Osteoblast (primary cell): ENCODE measurements at regions not wholly inside any gene's neighbourhood (a gene's known extent, or its start where the extent isn't known, plus 50 kb on each side); places are given as distances from the start of the nearest gene placed in this dataset.

Experiments
- DNase-seq: peaks from one replicate; pipeline ENCODE4 v3.0.0; 2011; ENCODE audit warnings: low spot score, mixed read lengths; ENCODE audit not compliant: insufficient read length; ENCODE audit errors: missing footprints
- H2AFZ ChIP-seq: 2 replicates; pipeline ENCODE4 v1.6.0; 2011; ENCODE audit warnings: mild to moderate bottlenecking, low read length
- H3K27ac ChIP-seq: 2 replicates; pipeline ENCODE4 v1.5.1; 2011; ENCODE audit warnings: mild to moderate bottlenecking, low read depth, low read length, moderate library complexity
- H3K27me3 ChIP-seq: 2 replicates; pipeline ENCODE4 v1.6.0; 2012; ENCODE audit warnings: mild to moderate bottlenecking, control low read depth, inconsistent platforms, low read length, moderate library complexity; ENCODE audit not compliant: insufficient read depth
- H3K36me3 ChIP-seq: 2 replicates; pipeline ENCODE4 v1.5.1; 2011; ENCODE audit warnings: mild to moderate bottlenecking, low read length, control low read depth, moderate library complexity; ENCODE audit not compliant: insufficient read depth
- H3K4me1 ChIP-seq: 2 replicates; pipeline ENCODE4 v1.5.1; 2011; ENCODE audit warnings: mild to moderate bottlenecking, low read length, control low read depth, moderate library complexity; ENCODE audit not compliant: insufficient read depth
- H3K4me2 ChIP-seq: 2 replicates; pipeline ENCODE4 v1.6.0; 2011; ENCODE audit warnings: mild to moderate bottlenecking, low read length; ENCODE audit not compliant: insufficient read depth
- H3K4me3 ChIP-seq: fragments of 200-600 bp; sonication (generic); 3 replicates; pipeline ENCODE4 v1.5.1; 2012; ENCODE audit warnings: mild to moderate bottlenecking, low read length, inconsistent platforms; ENCODE audit not compliant: insufficient read depth
- H3K79me2 ChIP-seq: 2 replicates; pipeline ENCODE4 v1.6.0; 2012; ENCODE audit warnings: mild to moderate bottlenecking, low read length, control low read depth, inconsistent platforms; ENCODE audit not compliant: insufficient read depth
- H3K9me3 ChIP-seq: 2 replicates; pipeline ENCODE4 v1.5.1; 2011; ENCODE audit warnings: low read depth, low read length, control low read depth
- H4K20me1 ChIP-seq: 2 replicates; pipeline ENCODE4 v1.6.0; 2012; ENCODE audit warnings: mild to moderate bottlenecking, low read length, control low read depth; ENCODE audit not compliant: insufficient read depth
- TF ChIP-seq, protein P1 (sequence below): IDR thresholded peaks from 2 replicates; pipeline ENCODE4 v1.5.1; 2011; ENCODE audit warnings: mild to moderate bottlenecking, low read depth, low read length, moderate library complexity; ENCODE audit errors: extremely low read depth

DNA sequence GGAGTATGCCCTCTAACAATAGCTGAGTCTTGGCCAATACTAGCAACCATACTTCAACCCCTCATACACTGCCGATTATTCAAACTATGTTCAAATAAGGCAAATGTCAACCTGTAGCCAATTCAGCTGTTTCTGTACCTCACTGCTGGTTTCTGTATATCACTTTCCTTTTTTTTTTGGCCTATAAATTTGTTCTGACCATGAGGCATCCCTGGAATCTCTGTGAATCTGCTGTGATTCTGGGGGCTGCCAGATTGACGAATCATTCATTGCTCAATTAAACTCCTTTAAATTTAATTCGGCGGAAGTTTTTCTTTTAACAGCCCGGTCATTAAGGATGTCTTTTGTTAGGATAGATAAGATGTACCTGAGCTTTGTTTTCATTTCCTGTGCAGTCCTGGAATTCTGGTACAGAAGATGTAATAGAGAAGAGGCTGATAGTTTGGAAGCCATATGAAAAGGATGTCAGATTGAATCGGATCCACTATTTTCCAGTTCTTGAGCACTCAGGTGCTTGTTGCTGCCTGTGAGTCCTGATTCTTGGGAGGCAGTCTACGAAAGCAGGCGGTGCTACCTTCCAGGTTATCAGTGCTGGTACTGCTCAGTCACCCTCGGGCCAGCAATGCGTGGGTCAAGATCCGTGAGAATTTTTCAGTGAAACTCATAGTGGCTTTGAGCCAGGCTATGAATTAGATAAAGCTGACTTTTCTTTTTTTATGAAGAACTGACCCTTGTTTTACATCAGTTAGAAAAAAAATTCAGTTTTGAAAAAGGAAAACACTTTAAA is 106.2 kb upstream of the TUT7 start:
- H3K4me1 ChIP-seq = no peaks in the 10 kb centered on the region
- TF ChIP-seq, protein P1, sequence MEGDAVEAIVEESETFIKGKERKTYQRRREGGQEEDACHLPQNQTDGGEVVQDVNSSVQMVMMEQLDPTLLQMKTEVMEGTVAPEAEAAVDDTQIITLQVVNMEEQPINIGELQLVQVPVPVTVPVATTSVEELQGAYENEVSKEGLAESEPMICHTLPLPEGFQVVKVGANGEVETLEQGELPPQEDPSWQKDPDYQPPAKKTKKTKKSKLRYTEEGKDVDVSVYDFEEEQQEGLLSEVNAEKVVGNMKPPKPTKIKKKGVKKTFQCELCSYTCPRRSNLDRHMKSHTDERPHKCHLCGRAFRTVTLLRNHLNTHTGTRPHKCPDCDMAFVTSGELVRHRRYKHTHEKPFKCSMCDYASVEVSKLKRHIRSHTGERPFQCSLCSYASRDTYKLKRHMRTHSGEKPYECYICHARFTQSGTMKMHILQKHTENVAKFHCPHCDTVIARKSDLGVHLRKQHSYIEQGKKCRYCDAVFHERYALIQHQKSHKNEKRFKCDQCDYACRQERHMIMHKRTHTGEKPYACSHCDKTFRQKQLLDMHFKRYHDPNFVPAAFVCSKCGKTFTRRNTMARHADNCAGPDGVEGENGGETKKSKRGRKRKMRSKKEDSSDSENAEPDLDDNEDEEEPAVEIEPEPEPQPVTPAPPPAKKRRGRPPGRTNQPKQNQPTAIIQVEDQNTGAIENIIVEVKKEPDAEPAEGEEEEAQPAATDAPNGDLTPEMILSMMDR = no peak
- H3K79me2 ChIP-seq = no peaks in the 10 kb centered on the region
- no peak overlapping the region for H3K27ac ChIP-seq
- H3K4me2 ChIP-seq = no peak overlapping the region
- H3K36me3 ChIP-seq = no peaks in the 10 kb centered on the region
- H2AFZ ChIP-seq = no peak overlapping the region
- no peaks in the 10 kb centered on the region for H3K27me3 ChIP-seq
- DNase-seq = no peak
- H4K20me1 ChIP-seq = no peaks in the 10 kb centered on the region
- no peaks in the 10 kb centered on the region for H3K9me3 ChIP-seq
- no peak overlapping the region for H3K4me3 ChIP-seq

DNA sequence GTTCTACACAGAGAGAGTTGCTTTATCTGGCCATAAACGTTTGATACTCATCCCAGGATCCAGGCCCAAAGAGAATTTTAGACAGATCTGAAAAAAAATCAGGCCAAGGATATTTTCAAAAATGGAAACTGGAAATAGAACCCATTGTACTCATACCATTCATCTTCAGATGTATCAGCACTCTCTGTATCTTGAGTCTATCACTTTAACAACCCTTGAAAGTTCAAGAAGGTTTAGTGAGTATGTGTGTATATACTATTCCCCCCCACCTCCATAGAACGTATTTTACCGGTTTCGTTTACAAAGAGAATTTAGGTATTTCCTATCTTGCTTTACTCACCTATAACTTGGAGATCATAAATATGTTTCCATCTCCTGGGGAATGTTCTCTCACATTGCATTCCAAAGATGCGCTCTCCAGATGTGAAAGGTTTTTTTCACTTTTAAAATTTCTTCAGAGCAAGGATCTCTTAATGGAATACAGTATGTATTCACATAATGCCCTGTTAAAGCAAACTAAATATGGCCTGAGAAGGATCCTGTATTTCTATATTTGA is 105.5 kb upstream of the TUT7 start:
- no peak overlapping the region for H2AFZ ChIP-seq
- no peaks in the 10 kb centered on the region for H3K36me3 ChIP-seq
- H3K4me2 ChIP-seq = no peak overlapping the region
- no peaks in the 10 kb centered on the region for H4K20me1 ChIP-seq
- H3K79me2 ChIP-seq = no peaks in the 10 kb centered on the region
- TF ChIP-seq, protein P1 = no peak
- H3K9me3 ChIP-seq = no peaks in the 10 kb centered on the region
- DNase-seq = no peak
- H3K27me3 ChIP-seq = no peaks in the 10 kb centered on the region
- H3K27ac ChIP-seq = no peak overlapping the region
- no peak overlapping the region for H3K4me3 ChIP-seq
- H3K4me1 ChIP-seq = no peaks in the 10 kb centered on the region

DNA sequence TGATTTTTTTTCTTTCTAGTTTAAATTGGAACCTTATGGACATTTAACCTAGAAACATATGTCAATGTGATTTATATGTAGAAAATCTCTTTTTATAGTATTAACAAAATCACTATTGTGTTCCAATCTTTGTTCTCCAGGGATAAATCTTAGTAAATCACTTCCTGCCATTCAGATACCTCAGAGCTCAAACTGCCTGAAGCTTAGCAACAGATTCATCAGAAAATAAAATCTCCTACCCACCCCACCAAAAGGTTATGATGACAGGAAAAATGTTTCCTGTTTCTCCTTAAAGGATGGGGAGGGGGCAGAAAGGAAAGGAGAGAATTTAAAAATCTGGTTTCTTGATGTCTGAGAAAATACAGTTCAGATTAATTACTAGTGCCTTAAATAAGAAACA is 105.0 kb upstream of the TUT7 start:
- DNase-seq = no peak
- H3K4me2 ChIP-seq = no peak overlapping the region
- TF ChIP-seq, protein P1 = no peak
- H2AFZ ChIP-seq = no peak overlapping the region
- H3K27ac ChIP-seq = no peak overlapping the region
- no peaks in the 10 kb centered on the region for H3K4me1 ChIP-seq
- no peaks in the 10 kb centered on the region for H3K9me3 ChIP-seq
- no peaks in the 10 kb centered on the region for H4K20me1 ChIP-seq
- H3K79me2 ChIP-seq = no peaks in the 10 kb centered on the region
- no peaks in the 10 kb centered on the region for H3K36me3 ChIP-seq
- H3K27me3 ChIP-seq = no peaks in the 10 kb centered on the region
- no peak overlapping the region for H3K4me3 ChIP-seq

DNA sequence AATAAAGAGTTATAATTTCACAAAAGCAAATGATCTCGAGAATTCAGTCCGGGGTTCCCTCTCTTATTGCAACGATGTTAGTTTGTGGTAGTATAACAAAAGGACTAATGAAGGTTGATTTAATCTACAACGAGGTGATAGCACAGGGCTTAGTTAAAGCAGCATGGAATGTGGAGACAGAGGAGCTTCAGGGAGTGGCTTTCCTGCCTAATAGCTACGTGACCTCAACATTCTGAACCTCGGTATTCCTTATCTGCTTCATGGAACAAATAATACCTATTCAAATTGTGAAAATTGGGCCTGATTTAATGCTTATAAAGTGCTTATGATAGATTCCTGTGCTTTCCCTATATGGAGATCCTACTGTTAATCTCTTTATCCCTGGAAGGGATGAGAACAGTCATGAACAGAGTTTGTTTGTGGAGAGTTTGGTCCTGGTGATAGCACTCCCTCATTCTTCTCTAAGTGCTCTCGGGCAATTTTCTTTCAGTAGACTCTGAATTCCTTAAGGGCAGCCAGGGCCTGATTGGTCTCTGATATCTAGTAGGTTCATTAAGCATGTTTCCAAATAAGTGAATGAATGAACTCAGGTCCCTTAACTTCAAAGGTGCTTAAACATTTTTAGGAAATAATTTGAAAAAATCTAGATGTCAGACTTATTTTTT is 104.1 kb upstream of the TUT7 start:
- H2AFZ ChIP-seq = no peak overlapping the region
- no peaks in the 10 kb centered on the region for H3K27me3 ChIP-seq
- no peak overlapping the region for H3K4me3 ChIP-seq
- DNase-seq = no peak
- no peak overlapping the region for H3K27ac ChIP-seq
- H3K4me2 ChIP-seq = no peak overlapping the region
- no peaks in the 10 kb centered on the region for H4K20me1 ChIP-seq
- no peaks in the 10 kb centered on the region for H3K79me2 ChIP-seq
- no peaks in the 10 kb centered on the region for H3K9me3 ChIP-seq
- no peaks in the 10 kb centered on the region for H3K4me1 ChIP-seq
- TF ChIP-seq, protein P1 = no peak
- no peaks in the 10 kb centered on the region for H3K36me3 ChIP-seq
